ENCODE measurements at regions not wholly inside any gene's neighbourhood (a gene's known extent, or its start where the extent isn't known, plus 50 kb on each side); places are given as distances from the start of the nearest gene placed in this dataset.

- H3K4me3 ChIP-seq (ENCODE audit: low read depth, low read length), result no peak overlapping the region
- TF ChIP-seq CTCF (IDR thresholded peaks at IDR 0.05; ENCODE audit: borderline replicate concordance, insufficient read depth, low read depth, low read length), result no peak
Measured at GRCh38 chr15:85934691-85935090, 140.0 kb upstream of the KLHL25 start.

- no peak overlapping the region for H3K4me3 ChIP-seq (ENCODE audit: low read depth, low read length)
- TF ChIP-seq CTCF (IDR thresholded peaks at IDR 0.05; ENCODE audit: borderline replicate concordance, insufficient read depth, low read depth, low read length), result no peak
Measured at GRCh38 chr15:85935182-85935581, 140.5 kb upstream of the KLHL25 start.

GRCh38 chr15:85937661-85938060, 142.0 kb upstream of the AGBL1 start:
- no peak for TF ChIP-seq CTCF (IDR thresholded peaks at IDR 0.05; ENCODE audit: borderline replicate concordance, insufficient read depth, low read depth, low read length)
- H3K4me3 ChIP-seq (ENCODE audit: low read depth, low read length), result no peak overlapping the region

GRCh38 chr15:85941186-85941855, 138.3 kb upstream of the AGBL1 start:
- no peak overlapping the region for H3K4me3 ChIP-seq (ENCODE audit: low read depth, low read length)
- no peak for TF ChIP-seq CTCF (IDR thresholded peaks at IDR 0.05; ENCODE audit: borderline replicate concordance, insufficient read depth, low read depth, low read length)

- no peak for TF ChIP-seq CTCF (IDR thresholded peaks at IDR 0.05; ENCODE audit: borderline replicate concordance, insufficient read depth, low read depth, low read length)
- H3K4me3 ChIP-seq (ENCODE audit: low read depth, low read length), result no peak overlapping the region
Measured at GRCh38 chr15:85942632-85943031, 137.0 kb upstream of the AGBL1 start.

- TF ChIP-seq CTCF (IDR thresholded peaks at IDR 0.05; ENCODE audit: borderline replicate concordance, insufficient read depth, low read depth, low read length), result no peak
- no peak overlapping the region for H3K4me3 ChIP-seq (ENCODE audit: low read depth, low read length)
Measured at GRCh38 chr15:85943151-85943550, 136.5 kb upstream of the AGBL1 start.

GRCh38 chr15:85943791-85944190, 135.9 kb upstream of the AGBL1 start:
- no peak overlapping the region for H3K4me3 ChIP-seq (ENCODE audit: low read depth, low read length)
- TF ChIP-seq CTCF (IDR thresholded peaks at IDR 0.05; ENCODE audit: borderline replicate concordance, insufficient read depth, low read depth, low read length), result no peak
